Endothelial cell (in vitro differentiated cells): ENCODE measurements at regions not wholly inside any gene's neighbourhood (a gene's known extent, or its start where the extent isn't known, plus 50 kb on each side); places are given as distances from the start of the nearest gene placed in this dataset.

Source experiments
- DNase-seq: peaks from one replicate; pipeline ENCODE4 v3.0.0; 2021; ENCODE audit warnings: low spot score
- H3K27ac Mint-ChIP-seq: one replicate; pipeline ENCODE4 v1.8.0; 2021; ENCODE audit warnings: mixed read lengths, inconsistent platforms; ENCODE audit not compliant: unreplicated experiment
- H3K27me3 Mint-ChIP-seq: one replicate; pipeline ENCODE4 v1.8.0; 2021; ENCODE audit warnings: mild to moderate bottlenecking, moderate library complexity, mixed read lengths, inconsistent platforms; ENCODE audit not compliant: unreplicated experiment
- H3K36me3 Mint-ChIP-seq: one replicate; pipeline ENCODE4 v1.8.0; 2021; ENCODE audit warnings: mild to moderate bottlenecking, low read depth, mixed read lengths, inconsistent platforms; ENCODE audit not compliant: unreplicated experiment
- H3K4me1 Mint-ChIP-seq: one replicate; pipeline ENCODE4 v1.8.0; 2021; ENCODE audit warnings: mild to moderate bottlenecking, mixed read lengths, inconsistent platforms; ENCODE audit not compliant: unreplicated experiment
- H3K4me3 Mint-ChIP-seq: one replicate; pipeline ENCODE4 v1.8.0; 2021; ENCODE audit warnings: mild to moderate bottlenecking, mixed read lengths, inconsistent platforms; ENCODE audit not compliant: unreplicated experiment
- H3K9me3 Mint-ChIP-seq: one replicate; pipeline ENCODE4 v1.8.0; 2021; ENCODE audit warnings: mixed read lengths, inconsistent platforms; ENCODE audit not compliant: unreplicated experiment
- TF ChIP-seq, protein P1 (sequence below): fragments of 200-600 bp; sonication (generic); IDR thresholded peaks from one replicate; pipeline ENCODE4 v1.5.0; 2021; ENCODE audit warnings: antibody characterized with exemption; ENCODE audit not compliant: unreplicated experiment

DNA sequence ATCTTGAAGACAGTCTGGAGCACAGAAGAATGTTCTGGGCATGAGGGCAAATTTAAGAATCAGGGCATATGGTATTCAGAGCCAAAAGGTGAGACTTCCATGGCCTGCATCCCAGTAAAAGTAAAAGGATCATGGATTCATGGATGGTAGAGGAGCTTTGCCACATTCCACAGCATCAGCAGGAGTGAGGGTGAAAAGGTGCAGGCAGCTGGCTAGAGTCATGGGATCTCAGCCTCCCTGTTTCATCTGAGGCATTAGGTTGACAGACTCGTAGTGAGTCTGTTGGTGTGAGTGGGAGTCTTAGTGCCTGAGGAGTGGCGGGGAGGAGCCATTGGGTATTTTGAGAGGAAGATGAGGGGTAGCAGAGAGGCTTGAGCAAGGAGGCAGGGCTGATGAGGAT lies 301.6 kb downstream of the CYP26B1 start:
- no peak overlapping the region for H3K4me3 Mint-ChIP-seq

DNA sequence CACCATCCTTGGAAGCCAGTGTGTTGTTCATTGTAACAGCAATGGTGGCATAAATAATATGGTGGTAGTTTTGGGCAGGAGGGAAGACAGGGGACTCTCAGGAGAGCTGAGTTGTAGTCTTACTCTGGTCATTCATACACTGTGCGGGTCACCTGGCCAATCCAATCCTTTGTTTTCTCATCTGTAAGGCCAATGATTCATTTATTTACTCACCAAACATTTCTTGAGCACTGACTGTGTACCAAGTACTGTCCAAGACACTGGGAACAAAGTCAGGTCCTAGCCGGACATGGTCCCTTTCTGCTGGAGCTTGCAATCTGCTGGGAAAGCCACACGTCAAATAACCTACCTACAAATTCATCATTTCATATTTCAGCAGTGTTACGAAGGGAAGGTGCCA lies 302.7 kb downstream of the CYP26B1 start:
- H3K27ac Mint-ChIP-seq = no peak overlapping the region
- H3K27me3 Mint-ChIP-seq = peaks cover 5% of the 10 kb centered on the region
- no peak for DNase-seq
- H3K9me3 Mint-ChIP-seq = no peaks in the 10 kb centered on the region
- H3K36me3 Mint-ChIP-seq = no peaks in the 10 kb centered on the region
- TF ChIP-seq, protein P1, sequence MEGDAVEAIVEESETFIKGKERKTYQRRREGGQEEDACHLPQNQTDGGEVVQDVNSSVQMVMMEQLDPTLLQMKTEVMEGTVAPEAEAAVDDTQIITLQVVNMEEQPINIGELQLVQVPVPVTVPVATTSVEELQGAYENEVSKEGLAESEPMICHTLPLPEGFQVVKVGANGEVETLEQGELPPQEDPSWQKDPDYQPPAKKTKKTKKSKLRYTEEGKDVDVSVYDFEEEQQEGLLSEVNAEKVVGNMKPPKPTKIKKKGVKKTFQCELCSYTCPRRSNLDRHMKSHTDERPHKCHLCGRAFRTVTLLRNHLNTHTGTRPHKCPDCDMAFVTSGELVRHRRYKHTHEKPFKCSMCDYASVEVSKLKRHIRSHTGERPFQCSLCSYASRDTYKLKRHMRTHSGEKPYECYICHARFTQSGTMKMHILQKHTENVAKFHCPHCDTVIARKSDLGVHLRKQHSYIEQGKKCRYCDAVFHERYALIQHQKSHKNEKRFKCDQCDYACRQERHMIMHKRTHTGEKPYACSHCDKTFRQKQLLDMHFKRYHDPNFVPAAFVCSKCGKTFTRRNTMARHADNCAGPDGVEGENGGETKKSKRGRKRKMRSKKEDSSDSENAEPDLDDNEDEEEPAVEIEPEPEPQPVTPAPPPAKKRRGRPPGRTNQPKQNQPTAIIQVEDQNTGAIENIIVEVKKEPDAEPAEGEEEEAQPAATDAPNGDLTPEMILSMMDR = no peak
- H3K4me3 Mint-ChIP-seq = no peak overlapping the region
- peaks cover 11% of the 10 kb centered on the region for H3K4me1 Mint-ChIP-seq

More for the DNA sequence above, 301.6 kb downstream of the CYP26B1 start:
- Mint-ChIP-seq H3K9me3 (no peaks in the 10 kb centered on the region), H3K27ac (no peak overlapping the region), H3K36me3 (no peaks in the 10 kb centered on the region), H3K4me1 (peaks cover 11% of the 10 kb centered on the region), H3K27me3 (peaks cover 5% of the 10 kb centered on the region)
- TF ChIP-seq, protein P1 = no peak
- DNase-seq = no peak

DNA sequence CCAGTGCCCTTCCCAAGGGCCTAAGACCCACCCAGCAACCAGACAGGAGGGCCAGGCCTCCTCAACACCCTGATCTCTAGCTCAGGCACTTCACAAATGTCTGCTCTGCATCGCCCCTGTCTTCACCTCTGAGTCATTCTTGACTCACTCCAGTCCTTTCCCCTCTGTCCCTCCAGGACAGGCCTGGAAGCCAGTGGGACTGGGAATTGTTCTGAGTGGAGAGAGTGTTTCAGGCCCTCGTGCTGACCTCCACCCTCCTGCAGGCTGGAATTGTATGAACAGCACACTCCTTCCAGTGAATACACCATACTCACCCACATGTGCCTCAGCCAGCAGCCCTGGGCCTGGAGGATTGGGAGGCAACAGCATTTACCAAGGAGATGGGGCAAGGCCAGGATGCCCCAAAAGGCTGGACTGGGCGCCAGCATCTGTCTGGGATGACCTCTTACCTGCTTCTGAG lies 304.2 kb downstream of the CYP26B1 start:
- H3K27ac Mint-ChIP-seq = no peak overlapping the region
- H3K4me3 Mint-ChIP-seq = no peak overlapping the region
- H3K36me3 Mint-ChIP-seq = no peaks in the 10 kb centered on the region
- DNase-seq = no peak
- TF ChIP-seq, protein P1 = no peak
- peaks cover 5% of the 10 kb centered on the region for H3K27me3 Mint-ChIP-seq
- no peaks in the 10 kb centered on the region for H3K9me3 Mint-ChIP-seq
- H3K4me1 Mint-ChIP-seq = peaks cover 11% of the 10 kb centered on the region

DNA sequence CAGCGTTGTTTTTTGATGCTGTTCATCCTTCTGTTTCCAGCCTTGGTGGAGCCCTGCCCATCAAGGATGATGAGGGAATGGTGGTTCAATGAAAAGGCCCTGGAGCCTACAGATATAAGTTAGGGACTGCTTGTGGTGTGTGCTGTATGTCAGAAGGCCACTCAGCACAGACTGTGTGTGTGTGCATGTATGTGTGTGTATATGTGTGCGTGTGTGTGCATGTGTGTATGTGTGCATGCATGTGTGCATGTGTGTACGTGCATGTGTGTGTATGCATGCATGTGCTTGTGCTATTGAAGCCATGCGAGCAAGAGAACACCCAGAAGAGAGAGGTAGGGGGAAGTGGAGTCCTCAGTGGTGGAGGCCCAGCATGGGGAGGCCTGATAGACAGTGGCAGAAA lies 304.9 kb downstream of the CYP26B1 start:
- DNase-seq = no peak
- no peak overlapping the region for H3K27ac Mint-ChIP-seq
- peaks cover 11% of the 10 kb centered on the region for H3K4me1 Mint-ChIP-seq

DNA sequence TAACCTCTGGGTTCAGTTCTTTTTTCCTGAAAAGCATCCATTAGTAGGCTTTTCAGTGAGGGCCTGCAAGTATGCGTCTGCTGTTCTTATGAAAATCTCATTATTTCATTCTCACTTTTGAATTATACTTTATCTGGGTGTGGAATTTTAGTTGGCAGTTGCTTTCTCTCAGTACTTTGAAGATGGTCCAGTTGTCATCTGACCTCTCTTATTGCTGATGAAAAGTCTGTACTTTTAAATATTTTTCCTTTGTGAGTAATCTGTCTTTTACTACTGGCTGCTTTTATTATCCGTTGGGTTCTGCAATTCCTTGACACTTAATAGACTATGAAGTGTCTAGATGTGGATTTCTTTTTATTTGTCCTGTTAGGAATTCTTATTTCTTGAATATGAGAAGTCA lies 307.8 kb downstream of the CYP26B1 start:
- TF ChIP-seq, protein P1 = no peak
- DNase-seq = no peak
- Mint-ChIP-seq H3K36me3 (no peaks in the 10 kb centered on the region), H3K27me3 (peaks cover 5% of the 10 kb centered on the region), H3K27ac (no peak overlapping the region), H3K9me3 (no peaks in the 10 kb centered on the region), H3K4me1 (peaks cover 11% of the 10 kb centered on the region), H3K4me3 (no peak overlapping the region)

More for the DNA sequence above, 304.9 kb downstream of the CYP26B1 start:
- Mint-ChIP-seq H3K27me3 (peaks cover 5% of the 10 kb centered on the region), H3K9me3 (no peaks in the 10 kb centered on the region), H3K36me3 (no peaks in the 10 kb centered on the region), H3K4me3 (no peak overlapping the region)
- TF ChIP-seq, protein P1 = no peak
